LNCaP clone FGC (cell line): ENCODE measurements at regions not wholly inside any gene's neighbourhood (a gene's known extent, or its start where the extent isn't known, plus 50 kb on each side); places are given as distances from the start of the nearest gene placed in this dataset.

ENCODE experiments used
- DNase-seq: peaks from one replicate; pipeline ENCODE4 v3.0.0-alpha.2; 2011; ENCODE audit warnings: low read depth
- H3K4me3 ChIP-seq: 2 replicates; pipeline ENCODE4 v1.5.1; 2011; ENCODE audit warnings: mild to moderate bottlenecking, low read depth, low read length, control low read depth
- TF ChIP-seq, protein P1 (sequence below): IDR thresholded peaks from 2 replicates; pipeline ENCODE4 v1.5.1; 2012; ENCODE audit warnings: mild to moderate bottlenecking; ENCODE audit not compliant: control insufficient read depth, insufficient read depth; ENCODE audit errors: extremely low read depth

DNA sequence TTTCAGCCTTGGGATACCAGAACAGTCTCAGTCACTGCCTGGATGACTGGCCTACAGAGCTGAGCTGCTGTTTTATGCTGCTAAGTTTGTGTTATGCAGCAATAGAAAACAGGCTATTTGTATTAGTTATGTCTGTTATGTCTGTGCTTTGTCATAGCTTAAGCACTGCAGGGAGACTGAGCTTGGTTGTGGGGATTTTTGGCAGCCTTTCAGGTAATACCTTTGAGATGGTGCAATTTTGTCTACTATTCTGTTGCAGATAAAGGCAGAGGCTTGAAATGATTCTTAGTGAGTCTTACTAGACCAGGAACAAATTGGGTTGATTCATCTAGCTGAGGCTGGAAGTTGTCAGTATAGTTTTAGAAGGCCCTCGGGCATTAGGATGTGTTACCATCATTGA lies 201.3 kb upstream of the RBM19 start:
- TF ChIP-seq, protein P1, sequence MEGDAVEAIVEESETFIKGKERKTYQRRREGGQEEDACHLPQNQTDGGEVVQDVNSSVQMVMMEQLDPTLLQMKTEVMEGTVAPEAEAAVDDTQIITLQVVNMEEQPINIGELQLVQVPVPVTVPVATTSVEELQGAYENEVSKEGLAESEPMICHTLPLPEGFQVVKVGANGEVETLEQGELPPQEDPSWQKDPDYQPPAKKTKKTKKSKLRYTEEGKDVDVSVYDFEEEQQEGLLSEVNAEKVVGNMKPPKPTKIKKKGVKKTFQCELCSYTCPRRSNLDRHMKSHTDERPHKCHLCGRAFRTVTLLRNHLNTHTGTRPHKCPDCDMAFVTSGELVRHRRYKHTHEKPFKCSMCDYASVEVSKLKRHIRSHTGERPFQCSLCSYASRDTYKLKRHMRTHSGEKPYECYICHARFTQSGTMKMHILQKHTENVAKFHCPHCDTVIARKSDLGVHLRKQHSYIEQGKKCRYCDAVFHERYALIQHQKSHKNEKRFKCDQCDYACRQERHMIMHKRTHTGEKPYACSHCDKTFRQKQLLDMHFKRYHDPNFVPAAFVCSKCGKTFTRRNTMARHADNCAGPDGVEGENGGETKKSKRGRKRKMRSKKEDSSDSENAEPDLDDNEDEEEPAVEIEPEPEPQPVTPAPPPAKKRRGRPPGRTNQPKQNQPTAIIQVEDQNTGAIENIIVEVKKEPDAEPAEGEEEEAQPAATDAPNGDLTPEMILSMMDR, result no peak
- no peak overlapping the region for H3K4me3 ChIP-seq
- DNase-seq, result no peak

DNA sequence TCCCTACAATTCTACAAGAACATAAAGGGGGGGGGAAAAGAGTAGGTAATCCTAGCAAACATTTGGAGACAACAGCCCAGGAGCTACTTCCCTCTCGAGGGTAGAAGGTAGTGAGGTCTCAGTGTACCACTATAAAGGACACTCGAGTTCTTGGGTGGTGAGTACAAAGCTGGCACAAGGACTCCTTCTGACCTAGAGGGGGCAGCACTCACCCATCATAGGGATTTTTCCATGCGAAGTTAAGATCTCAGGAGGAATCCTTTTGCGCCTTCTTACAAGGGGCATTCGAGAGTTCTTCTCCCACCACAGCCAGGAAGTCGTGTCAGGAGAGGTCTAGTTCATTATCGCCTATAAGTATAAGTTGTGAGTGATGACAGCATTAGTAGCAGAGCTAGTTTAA lies 200.2 kb upstream of the RBM19 start:
- H3K4me3 ChIP-seq, result no peak overlapping the region
- TF ChIP-seq, protein P1, result peak; percentile 68
- peak; percentile 3 for DNase-seq

DNA sequence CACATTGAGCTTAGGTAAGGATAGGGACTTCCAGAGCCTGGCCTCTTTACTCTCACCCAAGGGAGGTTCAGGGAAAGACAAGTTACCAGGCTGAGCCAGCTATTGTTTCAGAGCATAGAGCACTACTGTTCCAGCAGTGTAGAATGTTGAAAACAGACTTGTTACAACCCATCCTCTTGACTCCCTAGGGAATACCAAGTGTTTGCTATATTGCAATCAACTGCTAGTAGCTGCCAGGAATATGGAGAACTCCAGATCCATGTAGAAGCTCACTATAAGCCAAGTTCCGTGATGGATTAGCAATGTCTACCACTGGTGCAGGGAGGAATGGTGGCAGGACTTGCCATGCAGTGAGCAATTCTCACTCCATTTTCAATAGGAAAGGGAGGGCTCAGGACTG lies 199.8 kb upstream of the RBM19 start:
- TF ChIP-seq, protein P1, result 0 out of 2 replicates have a peak, but pooled peaks have one; percentile 1
- H3K4me3 ChIP-seq, result no peak overlapping the region
- no peak for DNase-seq

DNA sequence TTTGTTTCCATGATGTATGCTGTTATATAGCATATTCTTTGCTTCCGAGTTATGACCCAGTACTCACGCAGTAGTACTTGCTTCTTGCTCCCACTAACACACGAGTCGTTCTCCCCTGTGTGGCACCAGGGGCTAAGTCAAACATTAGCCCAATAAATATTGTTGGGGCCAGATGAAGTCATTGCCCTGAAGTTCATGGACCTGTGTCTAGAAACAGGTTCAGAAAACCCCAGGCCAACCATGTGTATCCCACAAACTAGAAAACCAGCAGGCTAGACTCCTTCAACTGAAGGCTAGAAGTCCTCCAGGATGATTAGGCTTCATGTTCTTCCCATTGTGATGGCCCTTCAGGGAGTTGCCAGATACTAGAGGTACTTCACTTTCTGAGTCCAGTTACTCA lies 198.2 kb upstream of the RBM19 start:
- H3K4me3 ChIP-seq, result no peak overlapping the region
- DNase-seq, result no peak
- TF ChIP-seq, protein P1, result no peak

DNA sequence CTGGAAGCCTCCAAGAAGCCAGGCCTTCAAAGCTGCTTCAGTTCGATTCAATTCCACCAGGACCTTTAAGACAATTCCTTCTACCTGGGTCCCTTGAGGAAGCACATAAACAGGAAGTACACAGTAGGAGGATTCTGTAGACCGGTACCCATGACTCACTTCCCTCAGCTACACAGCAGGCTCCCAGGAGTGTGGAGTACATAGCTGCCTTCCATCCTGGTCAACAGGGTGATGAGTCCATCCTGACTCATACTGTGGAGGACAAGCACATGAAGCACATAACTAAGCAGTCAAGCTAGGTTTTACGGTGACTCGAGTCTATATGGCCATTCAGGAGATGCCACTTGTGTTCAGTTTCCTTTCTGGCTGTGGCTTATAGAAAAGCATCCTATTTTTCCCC lies 197.6 kb upstream of the RBM19 start:
- no peak overlapping the region for H3K4me3 ChIP-seq
- no peak for DNase-seq
- TF ChIP-seq, protein P1, result no peak

DNA sequence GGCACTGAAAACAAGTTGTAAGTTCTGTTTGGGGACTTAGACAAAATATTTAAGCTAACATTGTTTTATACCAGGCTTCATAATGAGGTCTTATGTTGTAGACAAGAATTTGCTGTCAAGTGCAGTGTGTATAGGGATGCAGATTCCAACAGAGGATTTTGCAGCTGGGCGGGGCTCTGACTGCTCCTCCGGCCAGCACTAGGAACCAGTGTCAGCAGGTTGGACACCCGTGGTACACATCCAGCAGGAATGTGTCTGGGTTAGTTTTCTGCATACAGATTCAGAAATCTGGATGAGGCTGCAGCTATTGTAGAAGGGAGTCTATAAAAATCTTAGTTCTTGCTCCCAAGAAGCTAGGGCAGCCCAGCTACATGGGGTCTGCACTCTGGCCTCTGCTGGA lies 194.3 kb upstream of the RBM19 start:
- H3K4me3 ChIP-seq, result no peak overlapping the region
- no peak for DNase-seq
- TF ChIP-seq, protein P1, result no peak

DNA sequence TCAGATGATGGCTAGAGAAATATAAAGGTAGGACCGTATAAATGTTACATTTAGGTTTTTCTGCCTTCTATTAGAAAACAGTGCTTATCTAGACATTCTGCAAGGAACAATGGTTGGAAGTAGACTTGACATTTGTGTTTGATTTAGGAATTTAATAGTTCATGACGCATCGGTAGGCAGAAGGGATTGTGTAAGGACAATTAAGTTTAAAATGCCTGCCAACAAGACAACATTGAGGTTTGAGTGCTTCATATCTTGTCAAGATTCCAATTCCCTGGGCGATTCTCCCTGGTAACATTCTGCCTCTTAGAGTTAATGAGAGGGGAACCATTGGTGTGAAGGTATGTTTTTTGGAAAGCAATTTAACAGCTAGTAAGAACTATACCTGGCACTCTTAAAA lies 186.8 kb upstream of the RBM19 start:
- DNase-seq, result peak; percentile 64
- TF ChIP-seq, protein P1, result no peak
- no peak overlapping the region for H3K4me3 ChIP-seq
